ENCODE measurements at regions not wholly inside any gene's neighbourhood (a gene's known extent, or its start where the extent isn't known, plus 50 kb on each side); places are given as distances from the start of the nearest gene placed in this dataset.

GRCh38 chr6:68128211-68128610 is 506.9 kb upstream of the ADGRB3 start:
- 93% methylated on average over 2 of the region's 2 CpGs; no CpG with 5 or more reads in 1 of the 2 experiments for WGBS, 2 experiments (ENCODE audit: extremely low coverage in 1 of 2, insufficient coverage in 1 of 2, insufficient read length in 1 of 2, insufficient replicate concordance in 2 of 2, low coverage in 1 of 2, low lambda C conversion rate in 2 of 2, missing lambda C conversion rate in 1 of 2)
- no peak overlapping the region for H3K4me2 ChIP-seq (ENCODE audit: insufficient read depth in 1 of 2, low read depth in 2 of 2, low read length in 2 of 2)
- no peak overlapping the region for H4K8ac ChIP-seq (ENCODE audit: extremely low read depth, insufficient read depth, low read length)
- H2BK12ac ChIP-seq (ENCODE audit: low read depth, low read length), result no peak overlapping the region
- no peak overlapping the region for H3K23ac ChIP-seq (ENCODE audit: insufficient read length)
- no peak overlapping the region for H2BK15ac ChIP-seq (ENCODE audit: low read length)
- no peaks in the 10 kb centered on the region for H3K36me3 ChIP-seq (ENCODE audit: control insufficient read depth in 2 of 4, insufficient read depth in 4 of 4, low read length in 3 of 4)
- no peak overlapping the region for H3K14ac ChIP-seq (ENCODE audit: insufficient read length)
- H3K79me1 ChIP-seq (ENCODE audit: low read depth, low read length), result no peaks in the 10 kb centered on the region
- H3K27me3 ChIP-seq (replicated peaks in 1 of 4; ENCODE audit: control insufficient read depth in 3 of 4, extremely low read depth in 1 of 4, insufficient read depth in 3 of 4, low read length in 3 of 4), result peaks cover 0 to 1% (median 0%) of the 10 kb centered on the region in 4 experiments; a peak in 1 of 7 replicates
- H3K23me2 ChIP-seq (ENCODE audit: low read depth, low read length), result no peaks in the 10 kb centered on the region
- H4K5ac ChIP-seq (ENCODE audit: insufficient read length, low read depth, low read length), result no peak overlapping the region
- no peak overlapping the region for H2AK5ac ChIP-seq (ENCODE audit: low read depth, low read length)
- H3K4ac ChIP-seq (replicated peaks; ENCODE audit: insufficient read length, low read depth, low read length), result no peak overlapping the region
- no peak overlapping the region for H3K4me3 ChIP-seq (ENCODE audit: extremely low read depth in 1 of 4, insufficient read depth in 2 of 4, low read depth in 3 of 4, low read length in 4 of 4)
- no peak overlapping the region for H3K27ac ChIP-seq (ENCODE audit: low read depth, low read length)
- H3K79me2 ChIP-seq (ENCODE audit: control insufficient read depth in 1 of 2, insufficient read depth in 2 of 2, low read length in 2 of 2), result no peaks in the 10 kb centered on the region
- no peaks in the 10 kb centered on the region for H3K4me1 ChIP-seq (replicated peaks in 1 of 4; ENCODE audit: control insufficient read depth in 3 of 4, insufficient read depth in 4 of 4, low read length in 3 of 4)
- H2BK20ac ChIP-seq (ENCODE audit: low read length), result no peak overlapping the region
- no peak overlapping the region for H4K91ac ChIP-seq (replicated peaks; ENCODE audit: insufficient read length, low read length)
- H2AFZ ChIP-seq (ENCODE audit: low read length), result no peak overlapping the region
- FAIRE-seq, result no peak
- H3K9ac ChIP-seq (replicated peaks in 1 of 4; ENCODE audit: extremely low read depth in 1 of 4, low read depth in 3 of 4, low read length in 3 of 4), result no peak overlapping the region
- H3K18ac ChIP-seq (ENCODE audit: extremely low read depth, low read length), result no peak overlapping the region
- no peak overlapping the region for H2BK120ac ChIP-seq (replicated peaks; ENCODE audit: low read depth, low read length)
- H2BK5ac ChIP-seq (ENCODE audit: low read depth, low read length), result no peak overlapping the region
- ChIA-PET POLR2A (ENCODE audit: partially characterized antibody) (no interaction called here), CTCF (ENCODE audit: partially characterized antibody) (no interaction called here)
- no peak for DNase-seq (ENCODE audit: low read depth in 1 of 2, low spot score in 2 of 2)
- H3K56ac ChIP-seq (replicated peaks; ENCODE audit: insufficient read length, low read depth, low read length), result no peak overlapping the region
- H4K20me1 ChIP-seq (replicated peaks in 1 of 2; ENCODE audit: control insufficient read depth in 1 of 2, insufficient read depth in 2 of 2, low read length in 2 of 2), result no peaks in the 10 kb centered on the region
- H3K9me3 ChIP-seq (ENCODE audit: insufficient read depth in 2 of 2, low read depth in 1 of 2, low read length in 1 of 2), result peaks cover 0 to under 1% of the 10 kb centered on the region in 2 experiments; a peak in 1 of 4 replicates
- no peak for TF ChIP-seq EZH2 (IDR thresholded peaks at IDR 0.05; ENCODE audit: low read depth, low read length, severe bottlenecking)
- TF ChIP-seq SIX5 (IDR thresholded peaks at IDR 0.05; ENCODE audit: low read depth, low read length), result no peak
- no peak for TF ChIP-seq BRCA1 (IDR thresholded peaks at IDR 0.05; ENCODE audit: low read depth, low read length)
- no peak for TF ChIP-seq MAFK (IDR thresholded peaks at IDR 0.05; ENCODE audit: low read depth, low read length)
- TF ChIP-seq RNF2 (IDR thresholded peaks at IDR 0.05; ENCODE audit: borderline replicate concordance, low read depth, low read length, missing control alignments, poor library complexity, severe bottlenecking), result no peak
- no peak for TF ChIP-seq SIRT6 (IDR thresholded peaks at IDR 0.05; ENCODE audit: low read length)
- no peak for TF ChIP-seq ASH2L (IDR thresholded peaks at IDR 0.05; ENCODE audit: low read length)
- TF ChIP-seq TAF7 (optimal IDR thresholded peaks at IDR 0.05; ENCODE audit: borderline replicate concordance, low read depth, low read length), result no peak
- no peak for TF ChIP-seq TCF12 (IDR thresholded peaks at IDR 0.05; ENCODE audit: low read depth, low read length)
- TF ChIP-seq ATF3 (IDR thresholded peaks at IDR 0.05; ENCODE audit: insufficient read depth, low read depth, low read length), result no peak
- no peak for TF ChIP-seq JUN (IDR thresholded peaks at IDR 0.05; ENCODE audit: low read depth, low read length)
- TF ChIP-seq RAD21 (IDR thresholded peaks at IDR 0.05 in 1 of 2, conservative IDR thresholded peaks at IDR 0.05 in 1 of 2; ENCODE audit: low read depth in 2 of 2, low read length in 2 of 2), result no peak
- no peak for TF ChIP-seq CHD2 (IDR thresholded peaks at IDR 0.05; ENCODE audit: low read length)
- no peak for TF ChIP-seq RBBP5 (IDR thresholded peaks at IDR 0.05; ENCODE audit: borderline replicate concordance, low read depth, low read length)

All from H1 (cell line).